ENCODE measurements at regions not wholly inside any gene's neighbourhood (a gene's known extent, or its start where the extent isn't known, plus 50 kb on each side); places are given as distances from the start of the nearest gene placed in this dataset.

DNA sequence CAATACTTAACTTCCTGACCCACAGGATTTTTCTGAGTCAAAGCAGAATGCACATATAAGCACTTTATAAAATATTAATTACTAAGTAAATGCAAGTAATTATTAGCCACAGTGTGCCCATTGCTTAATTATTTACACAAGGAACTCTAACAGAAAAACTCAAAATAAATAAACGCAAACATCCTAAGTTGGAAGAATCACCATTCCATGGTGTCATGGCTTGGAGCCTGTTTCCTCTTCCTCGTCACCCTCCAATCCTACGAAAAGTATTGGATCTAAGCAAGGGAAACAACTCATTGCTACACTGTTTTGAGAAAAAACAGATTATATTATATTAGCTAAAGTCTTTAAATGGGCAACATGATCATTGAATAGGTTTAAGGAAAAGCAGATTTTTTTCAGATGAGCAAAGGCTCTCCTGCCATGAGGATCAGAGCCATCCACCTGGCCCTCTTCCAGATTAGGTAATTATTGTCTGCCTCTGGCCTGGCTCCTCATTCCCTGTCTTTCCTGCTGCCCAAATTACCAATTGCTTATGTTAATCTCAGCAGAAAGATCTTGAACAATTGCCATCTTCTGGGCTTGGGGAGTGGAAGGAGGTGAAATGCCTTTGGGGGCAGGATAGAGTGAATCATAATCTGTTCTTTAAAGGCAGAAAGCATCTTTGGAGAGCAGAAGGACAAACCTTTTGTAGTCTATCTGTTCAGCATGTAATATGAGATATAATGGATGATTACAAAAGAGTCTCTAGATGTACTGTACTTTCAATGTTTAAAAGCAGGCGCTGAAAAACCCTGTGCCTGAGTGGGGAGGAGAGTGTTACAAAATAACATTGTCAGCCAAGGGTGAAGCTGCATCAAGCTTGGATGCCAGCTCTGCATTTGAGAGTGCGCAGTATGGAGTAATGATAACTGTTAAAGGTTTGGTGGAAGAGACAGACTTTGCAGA lies 121.2 kb downstream of the DUSP10 start:
- TF ChIP-seq, protein P1, sequence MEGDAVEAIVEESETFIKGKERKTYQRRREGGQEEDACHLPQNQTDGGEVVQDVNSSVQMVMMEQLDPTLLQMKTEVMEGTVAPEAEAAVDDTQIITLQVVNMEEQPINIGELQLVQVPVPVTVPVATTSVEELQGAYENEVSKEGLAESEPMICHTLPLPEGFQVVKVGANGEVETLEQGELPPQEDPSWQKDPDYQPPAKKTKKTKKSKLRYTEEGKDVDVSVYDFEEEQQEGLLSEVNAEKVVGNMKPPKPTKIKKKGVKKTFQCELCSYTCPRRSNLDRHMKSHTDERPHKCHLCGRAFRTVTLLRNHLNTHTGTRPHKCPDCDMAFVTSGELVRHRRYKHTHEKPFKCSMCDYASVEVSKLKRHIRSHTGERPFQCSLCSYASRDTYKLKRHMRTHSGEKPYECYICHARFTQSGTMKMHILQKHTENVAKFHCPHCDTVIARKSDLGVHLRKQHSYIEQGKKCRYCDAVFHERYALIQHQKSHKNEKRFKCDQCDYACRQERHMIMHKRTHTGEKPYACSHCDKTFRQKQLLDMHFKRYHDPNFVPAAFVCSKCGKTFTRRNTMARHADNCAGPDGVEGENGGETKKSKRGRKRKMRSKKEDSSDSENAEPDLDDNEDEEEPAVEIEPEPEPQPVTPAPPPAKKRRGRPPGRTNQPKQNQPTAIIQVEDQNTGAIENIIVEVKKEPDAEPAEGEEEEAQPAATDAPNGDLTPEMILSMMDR (conservative IDR thresholded peaks at IDR 0.05 in 1 of 2, IDR thresholded peaks at IDR 0.05 in 1 of 2; ENCODE audit: low read depth in 1 of 2, low read length in 2 of 2), result no peak
- TF ChIP-seq EZH2 (IDR thresholded peaks at IDR 0.05; ENCODE audit: low read length, missing control alignments), result no peak
